ENCODE measurements at regions not wholly inside any gene's neighbourhood (a gene's known extent, or its start where the extent isn't known, plus 50 kb on each side); places are given as distances from the start of the nearest gene placed in this dataset.
"Not testable (repeated sequence)": the region's sequence is repeated elsewhere in the genome, so short reads cannot be mapped to it uniquely, and the experiment has no call there.

- no peak for DNase-seq (ENCODE audit: low spot score)
These were observed 1821.6 kb upstream of the C9orf72 start for GRCh38 chr9:29394855-29395254.

GRCh38 chr9:29397148-29397547, 1823.9 kb upstream of the C9orf72 start:
- DNase-seq (ENCODE audit: low spot score) = no peak

- DNase-seq (ENCODE audit: low spot score) = no peak
These were observed 1842.9 kb upstream of the C9orf72 start for GRCh38 chr9:29416204-29416603.

GRCh38 chr9:29422438-29422837, 1849.2 kb upstream of the C9orf72 start:
- no peak for DNase-seq (ENCODE audit: low spot score)

- no peak for DNase-seq (ENCODE audit: low spot score)
These were observed 1858.9 kb upstream of the C9orf72 start for GRCh38 chr9:29432191-29432590.

- DNase-seq (ENCODE audit: low spot score) = not testable (repeated sequence)
These were observed 1859.4 kb upstream of the C9orf72 start for GRCh38 chr9:29432656-29433055.

GRCh38 chr9:29435368-29435767, 1862.1 kb upstream of the C9orf72 start:
- DNase-seq (ENCODE audit: low spot score) = no peak

GRCh38 chr9:29437526-29437925, 1864.2 kb upstream of the C9orf72 start:
- DNase-seq (ENCODE audit: low spot score) = no peak

- DNase-seq (ENCODE audit: low spot score) = no peak
These were observed 1866.7 kb upstream of the C9orf72 start for GRCh38 chr9:29439961-29440360.

GRCh38 chr9:29440449-29440848, 1867.2 kb upstream of the C9orf72 start:
- no peak for DNase-seq (ENCODE audit: low spot score)

GRCh38 chr9:29445751-29446150, 1872.5 kb upstream of the C9orf72 start:
- no peak for DNase-seq (ENCODE audit: low spot score)

- no peak for DNase-seq (ENCODE audit: low spot score)
These were observed 1876.0 kb upstream of the C9orf72 start for GRCh38 chr9:29449306-29449705.

GRCh38 chr9:29450343-29450875, 1877.1 kb upstream of the C9orf72 start:
- DNase-seq (ENCODE audit: low spot score) = not testable (repeated sequence)

- DNase-seq (ENCODE audit: low spot score) = no peak
These were observed 1883.7 kb upstream of the C9orf72 start for GRCh38 chr9:29456940-29457339.

- DNase-seq (ENCODE audit: low spot score) = no peak
These were observed 1902.2 kb upstream of the C9orf72 start for GRCh38 chr9:29475471-29475870.

GRCh38 chr9:29511680-29512079, 1938.4 kb upstream of the C9orf72 start:
- DNase-seq (ENCODE audit: low spot score) = no peak

GRCh38 chr9:29514336-29514735, 1941.1 kb upstream of the C9orf72 start:
- DNase-seq (ENCODE audit: low spot score) = no peak

GRCh38 chr9:29514862-29515261, 1941.6 kb upstream of the C9orf72 start:
- no peak for DNase-seq (ENCODE audit: low spot score)

- DNase-seq (ENCODE audit: low spot score) = no peak
These were observed 1975.2 kb upstream of the C9orf72 start for GRCh38 chr9:29548436-29548835.

GRCh38 chr9:29555502-29555901, 1982.2 kb upstream of the C9orf72 start:
- no peak for DNase-seq (ENCODE audit: low spot score)

GRCh38 chr9:29556317-29556716, 1983.0 kb upstream of the C9orf72 start:
- peak; percentile 2 for DNase-seq (ENCODE audit: low spot score)

GRCh38 chr9:29556746-29557145, 1983.5 kb upstream of the C9orf72 start:
- DNase-seq (ENCODE audit: low spot score) = no peak

GRCh38 chr9:29564564-29564963, 1991.3 kb upstream of the C9orf72 start:
- DNase-seq (ENCODE audit: low spot score) = no peak

GRCh38 chr9:29575219-29575618, 2001.9 kb upstream of the C9orf72 start:
- no peak for DNase-seq (ENCODE audit: low spot score)

GRCh38 chr9:29588361-29588760, 2015.1 kb upstream of the C9orf72 start:
- DNase-seq (ENCODE audit: low spot score) = no peak
